Lung (tissue), 11 donors: ENCODE measurements at regions not wholly inside any gene's neighbourhood (a gene's known extent, or its start where the extent isn't known, plus 50 kb on each side); places are given as distances from the start of the nearest gene placed in this dataset.

Experiments used
- ATAC-seq: fragments of 200-7000 bp; cut with Tn5 transposase; one replicate; pipeline ENCODE4 v1.9.1; 2020; ENCODE audit warnings: moderate number of reproducible peaks; ENCODE audit not compliant: insufficient read depth, low FRiP score
- DNase-seq, 3 donors: peaks; one replicate each; pipeline ENCODE4 v3.0.0-alpha.2; 2013 to 2017
- H3K27ac ChIP-seq, 2 donors: one replicate each; pipeline ENCODE4 v1.5.1; 2013; ENCODE audit warnings: mild to moderate bottlenecking in 2 of 2, moderate library complexity in 2 of 2, control low read depth in 1 of 2, inconsistent platforms in 1 of 2, low read depth in 1 of 2, low read length in 1 of 2
- H3K27me3 ChIP-seq, 3 donors: one replicate each; pipeline ENCODE4 v1.5.1; 2013; ENCODE audit warnings: low read length in 2 of 3; ENCODE audit not compliant: control insufficient read depth in 3 of 3, insufficient read depth in 3 of 3
- H3K36me3 ChIP-seq, 4 donors: one replicate each; pipeline ENCODE4 v1.5.1; 2013; ENCODE audit warnings: low read length in 4 of 4, mild to moderate bottlenecking in 1 of 4, moderate library complexity in 1 of 4; ENCODE audit not compliant: control insufficient read depth in 4 of 4, insufficient read depth in 4 of 4
- H3K4me1 ChIP-seq, 5 donors: one replicate each; pipeline ENCODE4 v1.5.1; 2013; ENCODE audit warnings: low read length in 5 of 5, mild to moderate bottlenecking in 2 of 5, moderate library complexity in 1 of 5; ENCODE audit not compliant: control insufficient read depth in 5 of 5, insufficient read depth in 5 of 5
- H3K4me3 ChIP-seq: one replicate; pipeline ENCODE4 v1.5.1; 2013; ENCODE audit warnings: mild to moderate bottlenecking, control low read depth, moderate library complexity
- H3K9ac ChIP-seq, 2 donors: one replicate each; pipeline ENCODE4 v1.5.1; 2013; ENCODE audit warnings: low read length in 2 of 2, control low read depth in 1 of 2; ENCODE audit not compliant: insufficient read depth in 1 of 2
- H3K9me3 ChIP-seq, 4 donors: one replicate each; pipeline ENCODE4 v1.5.1; 2013; ENCODE audit warnings: low read length in 3 of 4, mild to moderate bottlenecking in 1 of 4, moderate library complexity in 1 of 4; ENCODE audit not compliant: control insufficient read depth in 4 of 4, insufficient read depth in 3 of 4
- WGBS, 2 donors: extraction: QIAGEN DNeasy Blood & Tissue Kit; methylation state at CpG; one replicate each; pipeline ENCODE4 v1.1.7; 2013; 5-methylcytosine and 5-hydroxymethylcytosine counted together
- TF ChIP-seq, protein P1 (sequence below): IDR thresholded peaks from 2 replicates; pipeline ENCODE4 v1.5.1; 2012; ENCODE audit warnings: mild to moderate bottlenecking; ENCODE audit errors: control extremely low read depth, extremely low read depth
- donor health status: control.
- donor health status: control.
- donor health status: Bipolar disorder and iron deficiency.
- donor health status: healthy.
- donor health status: DM: yes; HTN: yes; CAD: no.

DNA sequence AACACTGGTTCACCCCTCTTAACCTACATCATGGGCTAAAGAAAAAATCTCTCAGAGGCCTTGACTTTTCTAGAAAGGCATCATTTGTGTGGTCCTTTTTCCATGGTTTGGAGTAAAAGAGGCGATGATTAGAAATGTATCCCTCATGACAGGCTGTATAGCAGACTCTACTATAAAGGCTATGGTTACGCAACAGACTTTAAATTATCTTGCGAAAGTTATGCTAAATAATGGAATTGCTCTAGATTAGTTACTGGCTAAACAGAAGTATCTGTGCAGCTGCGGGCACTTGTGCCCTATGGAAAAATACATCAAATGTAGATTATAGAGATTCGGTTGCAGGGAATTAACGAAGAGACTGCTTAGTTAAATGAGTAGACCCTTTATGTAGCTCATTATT lies 101.6 kb downstream of the TMEM47 start:
- Histone ChIP-seq H3K4me3 (no peak overlapping the region), H3K4me1 (no peaks in the 10 kb centered on the region), H3K27me3 (peaks cover 0 to 3% (median under 1%) of the 10 kb centered on the region in 3 donors), H3K9me3 (no peaks in the 10 kb centered on the region), H3K36me3 (no peaks in the 10 kb centered on the region), H3K9ac (no peak overlapping the region), H3K27ac (no peak overlapping the region)
- DNase-seq (no peak), ATAC-seq (no peak)
- TF ChIP-seq, protein P1, sequence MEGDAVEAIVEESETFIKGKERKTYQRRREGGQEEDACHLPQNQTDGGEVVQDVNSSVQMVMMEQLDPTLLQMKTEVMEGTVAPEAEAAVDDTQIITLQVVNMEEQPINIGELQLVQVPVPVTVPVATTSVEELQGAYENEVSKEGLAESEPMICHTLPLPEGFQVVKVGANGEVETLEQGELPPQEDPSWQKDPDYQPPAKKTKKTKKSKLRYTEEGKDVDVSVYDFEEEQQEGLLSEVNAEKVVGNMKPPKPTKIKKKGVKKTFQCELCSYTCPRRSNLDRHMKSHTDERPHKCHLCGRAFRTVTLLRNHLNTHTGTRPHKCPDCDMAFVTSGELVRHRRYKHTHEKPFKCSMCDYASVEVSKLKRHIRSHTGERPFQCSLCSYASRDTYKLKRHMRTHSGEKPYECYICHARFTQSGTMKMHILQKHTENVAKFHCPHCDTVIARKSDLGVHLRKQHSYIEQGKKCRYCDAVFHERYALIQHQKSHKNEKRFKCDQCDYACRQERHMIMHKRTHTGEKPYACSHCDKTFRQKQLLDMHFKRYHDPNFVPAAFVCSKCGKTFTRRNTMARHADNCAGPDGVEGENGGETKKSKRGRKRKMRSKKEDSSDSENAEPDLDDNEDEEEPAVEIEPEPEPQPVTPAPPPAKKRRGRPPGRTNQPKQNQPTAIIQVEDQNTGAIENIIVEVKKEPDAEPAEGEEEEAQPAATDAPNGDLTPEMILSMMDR: no peak
- WGBS, 2 donors: 83 to 94% methylated on average over 6 of the region's 6 CpGs

DNA sequence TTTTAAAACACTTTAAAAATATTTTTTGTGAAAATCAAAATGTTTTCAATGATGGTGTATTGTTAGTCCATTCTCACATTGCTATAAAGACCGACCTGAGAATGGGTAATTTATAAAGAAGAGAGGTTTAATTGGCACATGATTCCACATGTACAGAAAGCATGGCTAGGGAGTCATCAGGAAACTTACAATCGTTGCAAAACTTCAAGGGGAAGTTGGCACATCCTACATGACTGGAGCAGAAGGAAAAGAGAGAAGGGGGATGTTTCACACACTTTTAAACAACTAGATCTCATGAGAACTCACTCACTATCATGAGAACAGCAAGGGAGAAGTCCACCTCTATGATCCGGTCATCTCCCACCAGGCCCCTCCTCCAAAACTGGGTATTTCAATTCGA lies 110.7 kb downstream of the TMEM47 start:
- Histone ChIP-seq H3K4me3 (no peak overlapping the region), H3K36me3 (no peaks in the 10 kb centered on the region), H3K9ac (no peak overlapping the region), H3K27me3 (peaks cover 0 to 3% (median 2%) of the 10 kb centered on the region in 3 donors), H3K4me1 (no peaks in the 10 kb centered on the region), H3K27ac (no peak overlapping the region), H3K9me3 (no peaks in the 10 kb centered on the region)
- no peak for DNase-seq
- TF ChIP-seq, protein P1: no peak
- no peak for ATAC-seq
- 46 to 62% methylated on average over 4 of the region's 4 CpGs for WGBS, 2 donors

DNA sequence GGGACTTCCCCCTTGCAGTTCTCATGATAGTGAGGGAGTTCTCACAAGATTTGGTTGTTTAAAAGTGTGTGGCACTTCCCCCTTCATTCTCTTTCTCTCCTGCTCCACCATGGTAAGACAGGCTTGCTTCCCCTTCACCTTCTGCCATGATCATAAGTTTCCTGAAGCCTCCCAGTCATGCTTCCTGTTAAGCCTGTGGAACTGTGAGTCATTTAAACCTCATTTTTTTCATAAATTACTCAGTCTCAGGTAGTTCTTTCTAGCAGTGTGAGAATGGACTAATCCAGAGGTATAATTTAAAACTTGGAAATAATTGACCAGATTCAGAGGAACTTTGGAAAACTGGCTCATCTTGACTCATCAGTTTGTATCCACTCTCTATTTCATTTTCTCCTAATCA lies 129.0 kb downstream of the TMEM47 start:
- H3K4me3 ChIP-seq: no peak overlapping the region
- H3K27me3 ChIP-seq: peaks cover 0 to 3% (median 0%) of the 10 kb centered on the region in 3 donors
- ATAC-seq: no peak
- no peak overlapping the region for H3K27ac ChIP-seq
- H3K4me1 ChIP-seq: no peaks in the 10 kb centered on the region
- DNase-seq: no peak
- no peaks in the 10 kb centered on the region for H3K36me3 ChIP-seq
- TF ChIP-seq, protein P1: no peak
- no peaks in the 10 kb centered on the region for H3K9me3 ChIP-seq
- H3K9ac ChIP-seq: no peak overlapping the region

DNA sequence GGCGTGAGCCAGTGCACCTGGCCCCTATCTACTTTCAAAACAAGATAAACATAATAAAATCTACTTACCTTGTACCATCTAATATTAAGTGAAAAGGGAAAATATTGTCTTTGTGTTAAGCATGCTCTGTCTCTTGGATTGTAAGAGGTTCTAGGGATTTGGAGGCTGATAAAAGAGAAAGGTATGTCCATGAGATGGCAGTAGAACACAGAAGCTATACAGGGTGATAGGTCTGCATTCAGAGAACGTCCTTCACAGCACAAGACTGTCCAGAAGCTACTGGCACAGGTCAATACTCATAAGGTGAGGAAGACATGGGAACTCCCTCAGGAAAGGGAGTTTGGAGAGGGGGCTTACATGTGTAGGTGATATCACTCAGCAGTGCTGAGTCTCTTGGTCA lies 135.5 kb downstream of the TMEM47 start:
- Histone ChIP-seq H3K27me3 (no peaks in the 10 kb centered on the region), H3K36me3 (no peaks in the 10 kb centered on the region), H3K4me3 (no peak overlapping the region), H3K4me1 (no peaks in the 10 kb centered on the region), H3K9me3 (no peaks in the 10 kb centered on the region), H3K27ac (no peak overlapping the region), H3K9ac (no peak overlapping the region)
- ATAC-seq: no peak
- TF ChIP-seq, protein P1: no peak
- no peak for DNase-seq
- WGBS, 2 donors: 38 to 60% methylated on average over 2 of the region's 2 CpGs
